22Rv1 (cell line): ENCODE measurements at regions not wholly inside any gene's neighbourhood (a gene's known extent, or its start where the extent isn't known, plus 50 kb on each side); places are given as distances from the start of the nearest gene placed in this dataset.

Source experiments
- ZFX ChIP-seq: fragments of 450-650 bp; IDR thresholded peaks from 2 replicates; pipeline ENCODE4 v1.6.1; 2017; ENCODE audit warnings: antibody characterized with exemption, borderline replicate concordance
- TF ChIP-seq, protein P1 (sequence below): fragments of 450-650 bp; IDR thresholded peaks from 2 replicates; pipeline ENCODE4 v1.5.1; 2017; ENCODE audit warnings: mild to moderate bottlenecking

DNA sequence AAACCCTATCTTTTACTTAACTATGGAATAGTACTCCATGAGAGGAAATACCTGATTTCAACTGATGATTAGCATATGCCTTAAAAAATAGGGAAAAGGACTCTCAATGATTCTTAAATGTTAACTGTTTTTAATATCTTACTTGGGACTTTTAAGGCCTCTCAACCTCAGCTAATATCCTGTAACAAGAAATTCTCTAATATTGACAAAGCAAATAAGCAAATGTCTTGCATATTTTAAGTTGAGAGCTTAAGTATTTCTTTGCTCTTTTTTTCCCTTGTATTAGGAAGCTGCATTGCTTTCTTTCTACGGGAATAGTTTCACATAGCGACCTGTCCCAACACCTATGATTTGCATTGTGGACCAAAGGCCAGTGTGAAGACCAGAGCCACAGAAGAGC lies 249.9 kb downstream of the BCAT1 start:
- TF ChIP-seq ZFX = no peak
- TF ChIP-seq, protein P1, sequence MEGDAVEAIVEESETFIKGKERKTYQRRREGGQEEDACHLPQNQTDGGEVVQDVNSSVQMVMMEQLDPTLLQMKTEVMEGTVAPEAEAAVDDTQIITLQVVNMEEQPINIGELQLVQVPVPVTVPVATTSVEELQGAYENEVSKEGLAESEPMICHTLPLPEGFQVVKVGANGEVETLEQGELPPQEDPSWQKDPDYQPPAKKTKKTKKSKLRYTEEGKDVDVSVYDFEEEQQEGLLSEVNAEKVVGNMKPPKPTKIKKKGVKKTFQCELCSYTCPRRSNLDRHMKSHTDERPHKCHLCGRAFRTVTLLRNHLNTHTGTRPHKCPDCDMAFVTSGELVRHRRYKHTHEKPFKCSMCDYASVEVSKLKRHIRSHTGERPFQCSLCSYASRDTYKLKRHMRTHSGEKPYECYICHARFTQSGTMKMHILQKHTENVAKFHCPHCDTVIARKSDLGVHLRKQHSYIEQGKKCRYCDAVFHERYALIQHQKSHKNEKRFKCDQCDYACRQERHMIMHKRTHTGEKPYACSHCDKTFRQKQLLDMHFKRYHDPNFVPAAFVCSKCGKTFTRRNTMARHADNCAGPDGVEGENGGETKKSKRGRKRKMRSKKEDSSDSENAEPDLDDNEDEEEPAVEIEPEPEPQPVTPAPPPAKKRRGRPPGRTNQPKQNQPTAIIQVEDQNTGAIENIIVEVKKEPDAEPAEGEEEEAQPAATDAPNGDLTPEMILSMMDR = no peak
